ENCODE measurements at regions not wholly inside any gene's neighbourhood (a gene's known extent, or its start where the extent isn't known, plus 50 kb on each side); places are given as distances from the start of the nearest gene placed in this dataset.

GRCh38 chr2:216320852-216321251, 51.4 kb downstream of the MARCHF4 start:
- no peaks in the 10 kb centered on the region for H3K27me3 Mint-ChIP-seq
- H3K27ac Mint-ChIP-seq: no peak overlapping the region
- no peak overlapping the region for H3K4me3 Mint-ChIP-seq
- peaks cover 12% of the 10 kb centered on the region for H3K4me1 Mint-ChIP-seq
- H3K9me3 Mint-ChIP-seq: no peaks in the 10 kb centered on the region
- ATAC-seq (no peak), DNase-seq (no peak)

DNA sequence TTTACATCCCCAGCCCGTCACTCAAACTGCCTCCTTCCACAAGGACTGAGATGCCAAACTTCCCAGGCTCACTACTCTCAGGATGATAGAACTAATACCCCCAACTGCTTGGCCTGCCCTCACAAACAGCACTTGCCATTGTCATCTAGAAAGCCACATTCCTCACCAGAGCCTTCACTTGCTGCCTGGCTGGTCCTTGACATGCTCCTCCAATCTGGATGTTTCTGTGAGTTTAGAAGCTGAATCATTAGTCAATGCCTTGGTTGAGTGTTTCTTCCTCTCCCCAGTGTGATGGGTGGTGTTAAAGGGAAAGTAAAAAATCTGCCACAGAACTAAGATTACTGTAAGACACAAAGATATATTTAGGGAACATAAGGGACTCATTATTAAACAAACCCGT, 52.5 kb downstream of the MARCHF4 start:
- H3K27me3 Mint-ChIP-seq: no peaks in the 10 kb centered on the region
- DNase-seq: no peak
- no peak for ATAC-seq
- peaks cover 12% of the 10 kb centered on the region for H3K4me1 Mint-ChIP-seq
- H3K9me3 Mint-ChIP-seq: no peaks in the 10 kb centered on the region
- no peak overlapping the region for H3K27ac Mint-ChIP-seq
- H3K4me3 Mint-ChIP-seq: no peak overlapping the region

DNA sequence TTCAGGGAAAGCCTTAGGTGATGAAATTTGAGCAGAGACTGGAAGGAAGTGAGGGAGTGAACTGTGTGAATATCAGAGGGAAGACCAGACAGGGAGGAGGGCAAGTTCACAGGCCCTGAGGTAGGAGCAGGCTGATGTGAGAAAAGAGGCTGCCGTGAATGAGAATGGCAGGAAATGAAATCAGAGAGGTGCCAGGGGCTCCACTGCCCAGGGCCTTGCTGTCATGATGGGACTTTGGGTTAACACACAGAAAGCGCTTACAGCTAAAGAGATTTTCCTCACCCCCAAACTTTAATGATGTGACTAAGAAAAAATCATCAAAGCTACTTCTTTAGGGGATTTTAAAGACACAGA, 53.8 kb downstream of the MARCHF4 start:
- Mint-ChIP-seq H3K9me3 (no peaks in the 10 kb centered on the region), H3K27me3 (no peaks in the 10 kb centered on the region), H3K27ac (peak overlapping the region in 1 of 2 donors; percentile 88), H3K4me1 (peaks cover 12% of the 10 kb centered on the region), H3K4me3 (no peak overlapping the region)
- ATAC-seq: no peak
- no peak for DNase-seq

GRCh38 chr2:216317831-216318520, 54.3 kb downstream of the MARCHF4 start:
- no peak overlapping the region for H3K4me3 Mint-ChIP-seq
- peaks cover 12% of the 10 kb centered on the region for H3K4me1 Mint-ChIP-seq
- H3K27ac Mint-ChIP-seq: peak overlapping the region in 1 of 2 donors; percentile 88
- no peaks in the 10 kb centered on the region for H3K9me3 Mint-ChIP-seq
- ATAC-seq: no peak
- H3K27me3 Mint-ChIP-seq: no peaks in the 10 kb centered on the region
- DNase-seq: no peak

DNA sequence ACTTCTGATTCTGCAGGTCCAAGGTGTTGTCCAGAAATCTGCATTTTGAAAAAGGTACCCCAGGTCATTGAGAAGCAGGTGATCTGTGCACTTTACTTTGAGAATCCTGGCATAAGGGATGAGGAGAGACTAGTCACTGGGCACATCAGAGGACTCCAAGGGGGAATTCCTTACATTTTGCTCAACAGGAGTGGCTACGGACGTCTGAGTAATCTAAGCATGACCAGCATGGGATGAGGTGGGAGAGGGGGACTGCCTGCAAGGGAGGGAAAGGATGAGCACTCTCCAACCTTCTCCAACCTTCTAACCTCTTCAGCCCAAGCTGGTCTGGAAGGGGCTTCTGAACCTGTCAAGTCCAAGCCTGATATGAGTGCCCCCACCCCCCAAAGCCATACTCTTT, 55.5 kb downstream of the MARCHF4 start:
- DNase-seq: no peak
- H3K9me3 Mint-ChIP-seq: no peaks in the 10 kb centered on the region
- no peak for ATAC-seq
- H3K4me3 Mint-ChIP-seq: no peak overlapping the region
- peaks cover 12% of the 10 kb centered on the region for H3K4me1 Mint-ChIP-seq
- no peak overlapping the region for H3K27ac Mint-ChIP-seq
- H3K27me3 Mint-ChIP-seq: no peaks in the 10 kb centered on the region

GRCh38 chr2:216315802-216316603, 56.3 kb downstream of the MARCHF4 start:
- no peak overlapping the region for H3K27ac Mint-ChIP-seq
- H3K27me3 Mint-ChIP-seq: no peaks in the 10 kb centered on the region
- no peak for DNase-seq
- ATAC-seq: no peak
- H3K4me3 Mint-ChIP-seq: no peak overlapping the region
- H3K4me1 Mint-ChIP-seq: peaks cover 12% of the 10 kb centered on the region
- no peaks in the 10 kb centered on the region for H3K9me3 Mint-ChIP-seq

GRCh38 chr2:216312441-216312840, 59.8 kb downstream of the MARCHF4 start:
- H3K9me3 Mint-ChIP-seq: no peaks in the 10 kb centered on the region
- ATAC-seq (no peak), DNase-seq (no peak)
- H3K27ac Mint-ChIP-seq: no peak overlapping the region
- H3K4me3 Mint-ChIP-seq: no peak overlapping the region
- H3K27me3 Mint-ChIP-seq: no peaks in the 10 kb centered on the region
- no peaks in the 10 kb centered on the region for H3K4me1 Mint-ChIP-seq

- H3K27me3 Mint-ChIP-seq: no peaks in the 10 kb centered on the region
- no peaks in the 10 kb centered on the region for H3K4me1 Mint-ChIP-seq
- no peak overlapping the region for H3K4me3 Mint-ChIP-seq
- DNase-seq: no peak
- no peaks in the 10 kb centered on the region for H3K9me3 Mint-ChIP-seq
- H3K27ac Mint-ChIP-seq: no peak overlapping the region
- no peak for ATAC-seq
Observed at GRCh38 chr2:216308576-216308975, 63.7 kb downstream of the MARCHF4 start.

- ATAC-seq: no peak
- H3K27ac Mint-ChIP-seq: no peak overlapping the region
- DNase-seq: no peak
- H3K9me3 Mint-ChIP-seq: no peaks in the 10 kb centered on the region
- H3K4me3 Mint-ChIP-seq: no peak overlapping the region
- no peaks in the 10 kb centered on the region for H3K4me1 Mint-ChIP-seq
- H3K27me3 Mint-ChIP-seq: no peaks in the 10 kb centered on the region
Observed at GRCh38 chr2:216307496-216307895, 64.8 kb downstream of the MARCHF4 start.

DNA sequence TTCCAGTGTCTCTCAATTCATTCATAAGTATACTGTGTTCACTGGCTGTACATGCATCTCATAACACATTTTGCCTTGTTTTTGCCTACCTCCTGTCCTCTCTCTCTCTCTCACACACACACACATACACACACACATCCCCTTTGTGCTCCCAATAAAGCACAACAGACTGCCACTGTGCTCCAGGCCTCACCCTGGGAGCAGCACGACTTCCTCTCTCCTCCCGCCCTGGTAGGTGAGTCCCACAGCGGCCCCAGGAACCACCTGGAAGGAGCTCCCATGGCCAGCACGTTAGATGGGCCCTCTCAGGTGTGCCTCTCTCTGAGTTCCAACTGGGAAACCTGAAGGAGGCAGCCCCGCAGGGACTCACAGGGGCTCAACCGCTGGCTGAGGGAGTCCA, 65.4 kb downstream of the MARCHF4 start:
- no peaks in the 10 kb centered on the region for H3K9me3 Mint-ChIP-seq
- H3K4me1 Mint-ChIP-seq: no peaks in the 10 kb centered on the region
- H3K27ac Mint-ChIP-seq: no peak overlapping the region
- H3K27me3 Mint-ChIP-seq: no peaks in the 10 kb centered on the region
- no peak overlapping the region for H3K4me3 Mint-ChIP-seq
- DNase-seq (no peak), ATAC-seq (no peak)

- H3K4me1 Mint-ChIP-seq: no peaks in the 10 kb centered on the region
- H3K4me3 Mint-ChIP-seq: no peak overlapping the region
- H3K27ac Mint-ChIP-seq: no peak overlapping the region
- H3K27me3 Mint-ChIP-seq: no peaks in the 10 kb centered on the region
- ATAC-seq: no peak
- no peaks in the 10 kb centered on the region for H3K9me3 Mint-ChIP-seq
- DNase-seq: no peak
Observed at GRCh38 chr2:216305574-216305973, 66.7 kb downstream of the MARCHF4 start.

GRCh38 chr2:216302981-216303676, 69.2 kb downstream of the MARCHF4 start:
- Mint-ChIP-seq H3K4me3 (no peak overlapping the region), H3K4me1 (no peaks in the 10 kb centered on the region), H3K27me3 (no peaks in the 10 kb centered on the region), H3K9me3 (no peaks in the 10 kb centered on the region), H3K27ac (no peak overlapping the region)
- DNase-seq: no peak
- ATAC-seq: no peak

GRCh38 chr2:216300906-216301305, 71.4 kb downstream of the MARCHF4 start:
- DNase-seq (no peak), ATAC-seq (no peak)
- Mint-ChIP-seq H3K9me3 (no peaks in the 10 kb centered on the region), H3K4me3 (no peak overlapping the region), H3K27me3 (no peaks in the 10 kb centered on the region), H3K27ac (no peak overlapping the region), H3K4me1 (peaks cover 7% of the 10 kb centered on the region)

GRCh38 chr2:216299588-216299987, 72.7 kb downstream of the MARCHF4 start:
- ATAC-seq: no peak
- Mint-ChIP-seq H3K27me3 (no peaks in the 10 kb centered on the region), H3K4me1 (peaks cover 7% of the 10 kb centered on the region), H3K4me3 (no peak overlapping the region), H3K9me3 (no peaks in the 10 kb centered on the region), H3K27ac (no peak overlapping the region)
- DNase-seq: no peak

- DNase-seq (no peak), ATAC-seq (no peak)
- Mint-ChIP-seq H3K9me3 (no peaks in the 10 kb centered on the region), H3K27me3 (no peaks in the 10 kb centered on the region), H3K27ac (no peak overlapping the region), H3K4me1 (peaks cover 7% of the 10 kb centered on the region), H3K4me3 (no peak overlapping the region)
Observed at GRCh38 chr2:216298719-216299495, 73.4 kb downstream of the MARCHF4 start.
